ENCODE measurements at regions not wholly inside any gene's neighbourhood (a gene's known extent, or its start where the extent isn't known, plus 50 kb on each side); places are given as distances from the start of the nearest gene placed in this dataset.

DNA sequence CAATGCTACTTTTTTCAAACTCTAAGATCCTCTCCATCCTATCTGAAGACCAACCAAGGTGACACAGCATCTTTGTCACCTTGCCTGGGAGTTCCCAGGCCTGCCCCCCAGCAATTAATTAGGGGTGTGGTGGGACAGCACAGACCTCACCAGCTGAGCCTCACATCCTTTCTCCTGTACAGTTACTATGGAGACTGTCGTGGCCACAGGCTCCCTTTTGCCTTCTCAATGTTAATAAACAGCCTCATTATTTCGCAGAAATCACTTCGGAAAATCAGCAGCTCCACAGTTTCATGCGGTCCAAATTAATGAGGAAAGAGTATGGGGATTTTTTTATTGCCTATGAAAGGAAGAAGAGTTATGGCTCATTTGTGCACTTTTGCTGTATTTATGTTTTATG is 378.3 kb downstream of the NPHP4 start:
- Histone ChIP-seq H3K36me3 (ENCODE audit: control insufficient read depth in 1 of 2, insufficient read depth in 2 of 2, low read length in 2 of 2) (no peaks in the 10 kb centered on the region), H2AFZ (ENCODE audit: low read depth, low read length, poor library complexity, severe bottlenecking) (no peak overlapping the region), H3K27me3 (ENCODE audit: insufficient read depth, low read length) (peaks cover 16% of the 10 kb centered on the region; the same call in 1 of the 2 replicates), H3K4me1 (ENCODE audit: control insufficient read depth in 1 of 2, insufficient read depth in 2 of 2, low read length in 2 of 2) (peaks cover 0 to 24% of the 10 kb centered on the region in 2 experiments; a peak in 2 of 4 replicates), H4K20me1 (ENCODE audit: insufficient read depth) (no peaks in the 10 kb centered on the region), H3K4me3 (replicated peaks in 1 of 2; ENCODE audit: low read depth in 1 of 2, low read length in 2 of 2) (no peak overlapping the region), H3K9me3 (ENCODE audit: control insufficient read depth in 1 of 2, insufficient read depth in 1 of 2, low read depth in 1 of 2, low read length in 2 of 2) (no peaks in the 10 kb centered on the region), H3K4me2 (ENCODE audit: low read length) (no peak overlapping the region), H3K9ac (ENCODE audit: low read length) (no peak overlapping the region), H3K9me2 (ENCODE audit: insufficient read depth) (no peaks in the 10 kb centered on the region), H3K27ac (ENCODE audit: low read depth, low read length) (no peak overlapping the region), H3K79me2 (ENCODE audit: insufficient read depth, low read length) (no peaks in the 10 kb centered on the region)
- ChIA-PET CTCF (interaction anchor here (1.5 kb wide), 1 partner anchor 99 kb away, joined by 4 read pairs; no protein-coding TSS in a partner anchor), RAD21 (ENCODE audit: low non-redundant PET in 1 of 2, low total read pairs in 2 of 2, uncharacterized antibody in 2 of 2, unreplicated experiment in 2 of 2) (no interaction called here), POLR2A (no interaction called here)
- intact Hi-C loops (cut with micrococcal nuclease): no loop called here
- DNase-seq (ENCODE audit: low read depth, low spot score): no peak
- no peak for TF ChIP-seq TCF7L2 (IDR thresholded peaks at IDR 0.05; ENCODE audit: borderline replicate concordance, extremely low read depth, insufficient read depth, insufficient read length)
- TF ChIP-seq, protein P1, sequence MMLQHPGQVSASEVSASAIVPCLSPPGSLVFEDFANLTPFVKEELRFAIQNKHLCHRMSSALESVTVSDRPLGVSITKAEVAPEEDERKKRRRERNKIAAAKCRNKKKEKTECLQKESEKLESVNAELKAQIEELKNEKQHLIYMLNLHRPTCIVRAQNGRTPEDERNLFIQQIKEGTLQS (IDR thresholded peaks at IDR 0.05): no peak
- TF ChIP-seq, protein P2, sequence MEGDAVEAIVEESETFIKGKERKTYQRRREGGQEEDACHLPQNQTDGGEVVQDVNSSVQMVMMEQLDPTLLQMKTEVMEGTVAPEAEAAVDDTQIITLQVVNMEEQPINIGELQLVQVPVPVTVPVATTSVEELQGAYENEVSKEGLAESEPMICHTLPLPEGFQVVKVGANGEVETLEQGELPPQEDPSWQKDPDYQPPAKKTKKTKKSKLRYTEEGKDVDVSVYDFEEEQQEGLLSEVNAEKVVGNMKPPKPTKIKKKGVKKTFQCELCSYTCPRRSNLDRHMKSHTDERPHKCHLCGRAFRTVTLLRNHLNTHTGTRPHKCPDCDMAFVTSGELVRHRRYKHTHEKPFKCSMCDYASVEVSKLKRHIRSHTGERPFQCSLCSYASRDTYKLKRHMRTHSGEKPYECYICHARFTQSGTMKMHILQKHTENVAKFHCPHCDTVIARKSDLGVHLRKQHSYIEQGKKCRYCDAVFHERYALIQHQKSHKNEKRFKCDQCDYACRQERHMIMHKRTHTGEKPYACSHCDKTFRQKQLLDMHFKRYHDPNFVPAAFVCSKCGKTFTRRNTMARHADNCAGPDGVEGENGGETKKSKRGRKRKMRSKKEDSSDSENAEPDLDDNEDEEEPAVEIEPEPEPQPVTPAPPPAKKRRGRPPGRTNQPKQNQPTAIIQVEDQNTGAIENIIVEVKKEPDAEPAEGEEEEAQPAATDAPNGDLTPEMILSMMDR (IDR thresholded peaks at IDR 0.05 in 2 of 3, conservative IDR thresholded peaks at IDR 0.05 in 1 of 3; ENCODE audit: borderline replicate concordance in 1 of 3, insufficient read depth in 1 of 3, low read depth in 2 of 3, low read length in 2 of 3): no peak
- BruUV-seq (replicated peaks): no TSS peak
- no peak for ATAC-seq

- Histone ChIP-seq H3K4me1 (ENCODE audit: control insufficient read depth in 1 of 2, insufficient read depth in 2 of 2, low read length in 2 of 2) (peaks cover 0 to 24% of the 10 kb centered on the region in 2 experiments; a peak in 2 of 4 replicates), H3K9me3 (ENCODE audit: control insufficient read depth in 1 of 2, insufficient read depth in 1 of 2, low read depth in 1 of 2, low read length in 2 of 2) (no peaks in the 10 kb centered on the region), H2AFZ (ENCODE audit: low read depth, low read length, poor library complexity, severe bottlenecking) (peak overlapping the region; percentile 56), H4K20me1 (ENCODE audit: insufficient read depth) (no peaks in the 10 kb centered on the region), H3K4me2 (ENCODE audit: low read length) (peak overlapping the region; percentile 59), H3K4me3 (replicated peaks in 1 of 2; ENCODE audit: low read depth in 1 of 2, low read length in 2 of 2) (peak overlapping the region in 1 of 2 experiments; percentile 8; a peak in 1 of 4 replicates), H3K27me3 (ENCODE audit: insufficient read depth, low read length) (peaks cover 18% of the 10 kb centered on the region; the same call in 1 of the 2 replicates), H3K79me2 (ENCODE audit: insufficient read depth, low read length) (no peaks in the 10 kb centered on the region), H3K36me3 (ENCODE audit: control insufficient read depth in 1 of 2, insufficient read depth in 2 of 2, low read length in 2 of 2) (no peaks in the 10 kb centered on the region), H3K27ac (ENCODE audit: low read depth, low read length) (no peak overlapping the region), H3K9ac (ENCODE audit: low read length) (peak overlapping the region; percentile 31), H3K9me2 (ENCODE audit: insufficient read depth) (no peaks in the 10 kb centered on the region)
- ChIA-PET POLR2A (no interaction called here), CTCF (interaction anchor here (1.3 kb wide), 1 partner anchor 97 kb away, joined by 5 read pairs; no protein-coding TSS in a partner anchor), RAD21 (ENCODE audit: low non-redundant PET in 1 of 2, low total read pairs in 2 of 2, uncharacterized antibody in 2 of 2, unreplicated experiment in 2 of 2) (no interaction called here)
- ATAC-seq: peak; percentile 86
- intact Hi-C loops (cut with micrococcal nuclease): no loop called here
- DNase-seq (ENCODE audit: low read depth, low spot score): peak; percentile 78
- peak; percentile 37 for TF ChIP-seq CEBPB (IDR thresholded peaks at IDR 0.05; ENCODE audit: low read depth)
- TF ChIP-seq ZFX (IDR thresholded peaks at IDR 0.05): no peak
- TF ChIP-seq, protein P1 (IDR thresholded peaks at IDR 0.05): no peak
- TF ChIP-seq CBX3 (IDR thresholded peaks at IDR 0.05; ENCODE audit: low read depth): peak; percentile 81
- peak; percentile 46; the same call in 1 of the 2 replicates for TF ChIP-seq SIN3A (IDR thresholded peaks at IDR 0.05; ENCODE audit: low read depth)
- no peak for TF ChIP-seq TCF7L2 (IDR thresholded peaks at IDR 0.05; ENCODE audit: borderline replicate concordance, extremely low read depth, insufficient read depth, insufficient read length)
- TF ChIP-seq, protein P3, sequence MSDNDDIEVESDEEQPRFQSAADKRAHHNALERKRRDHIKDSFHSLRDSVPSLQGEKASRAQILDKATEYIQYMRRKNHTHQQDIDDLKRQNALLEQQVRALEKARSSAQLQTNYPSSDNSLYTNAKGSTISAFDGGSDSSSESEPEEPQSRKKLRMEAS (IDR thresholded peaks at IDR 0.05): peak; percentile 72
- TF ChIP-seq JUND (IDR thresholded peaks at IDR 0.05): peak; percentile 83
- TF ChIP-seq SP1 (IDR thresholded peaks at IDR 0.05; ENCODE audit: low read depth): peak; percentile 73
- TF ChIP-seq YY1 (IDR thresholded peaks at IDR 0.05; ENCODE audit: extremely low read depth, insufficient replicate concordance, low read depth, low read length): no peak
- no peak for TF ChIP-seq ZNF274 (IDR thresholded peaks at IDR 0.05; ENCODE audit: low read depth, low read length)
- TF ChIP-seq FOSL1 (IDR thresholded peaks at IDR 0.05; ENCODE audit: low read depth): peak; percentile 81
- BruUV-seq (replicated peaks): no TSS peak
These were observed 380.4 kb downstream of the NPHP4 start for GRCh38 chr1:5611851-5612250.

All from HCT116 (cell line).